Erythroblast (primary cell): ENCODE measurements at regions not wholly inside any gene's neighbourhood (a gene's known extent, or its start where the extent isn't known, plus 50 kb on each side); places are given as distances from the start of the nearest gene placed in this dataset.

Source experiments
- GATA1 ChIP-seq: IDR thresholded peaks from 2 replicates; pipeline ENCODE4 v1.6.1; 2011; ENCODE audit warnings: low read depth, mild to moderate bottlenecking, control low read depth, low read length, moderate library complexity
- POLR2A ChIP-seq: IDR thresholded peaks from 2 replicates; pipeline ENCODE4 v1.6.1; 2011; ENCODE audit warnings: mild to moderate bottlenecking, low read length

- TF ChIP-seq POLR2A (no peak), GATA1 (no peak)
Measured at GRCh38 chr2:18668221-18668620, 78.9 kb upstream of the NT5C1B start.
